Small intestine (tissue), 7 donors: ENCODE measurements at regions not wholly inside any gene's neighbourhood (a gene's known extent, or its start where the extent isn't known, plus 50 kb on each side); places are given as distances from the start of the nearest gene placed in this dataset.

ENCODE experiments used
- DNase-seq, 2 donors: peaks; one replicate each; pipeline versions ENCODE4 v3.0.0 to v3.0.0-alpha.2; 2013
- FAIRE-seq: peaks from 2 replicates; lab custom pipeline; 2012; peaks lifted over from hg19 to GRCh38; lab: Jason Lieb, UNC
- H3K27ac ChIP-seq, 3 donors: one replicate each; pipeline ENCODE4 v1.5.1; 2013; ENCODE audit warnings: low read length in 2 of 3, mild to moderate bottlenecking in 2 of 3, control low read depth in 1 of 3, inconsistent platforms in 1 of 3, low read depth in 1 of 3, moderate library complexity in 1 of 3
- H3K27me3 ChIP-seq, 3 donors: one replicate each; pipeline ENCODE4 v1.6.1; 2013; ENCODE audit warnings: low read length in 3 of 3, inconsistent platforms in 1 of 3; ENCODE audit not compliant: control insufficient read depth in 3 of 3, insufficient read depth in 3 of 3
- H3K36me3 ChIP-seq, 3 donors: one replicate each; pipeline ENCODE4 v1.6.1; 2013; ENCODE audit warnings: low read length in 3 of 3, inconsistent platforms in 1 of 3, low read depth in 1 of 3, mild to moderate bottlenecking in 1 of 3, moderate library complexity in 1 of 3; ENCODE audit not compliant: control insufficient read depth in 3 of 3, insufficient read depth in 2 of 3
- H3K4me1 ChIP-seq, 3 donors: one replicate each; pipeline ENCODE4 v1.6.1; 2013; ENCODE audit warnings: low read length in 2 of 3, inconsistent platforms in 1 of 3, low read depth in 1 of 3, mild to moderate bottlenecking in 1 of 3, moderate library complexity in 1 of 3; ENCODE audit not compliant: control insufficient read depth in 3 of 3, insufficient read depth in 2 of 3
- H3K4me3 ChIP-seq, 3 donors: one replicate each; pipeline ENCODE4 v1.5.1; 2013; ENCODE audit warnings: low read length in 3 of 3, control low read depth in 1 of 3, inconsistent platforms in 1 of 3, low read depth in 1 of 3, mild to moderate bottlenecking in 1 of 3, moderate library complexity in 1 of 3
- H3K9me3 ChIP-seq, 2 donors: one replicate each; pipeline ENCODE4 v1.6.1; 2013; ENCODE audit warnings: low read depth in 1 of 2, low read length in 1 of 2; ENCODE audit not compliant: control insufficient read depth in 2 of 2, insufficient read depth in 1 of 2
- WGBS, 3 donors: extraction: QIAGEN DNeasy Blood & Tissue Kit; methylation state at CpG; one replicate each; pipeline ENCODE4 v1.1.7; 2013; 5-methylcytosine and 5-hydroxymethylcytosine counted together
- donor health status: healthy with polysubstance abuse.
- donor health status: control.
- donor health status: control.
- donor health status: Bipolar disorder and iron deficiency.
- donor health status: healthy.

DNA sequence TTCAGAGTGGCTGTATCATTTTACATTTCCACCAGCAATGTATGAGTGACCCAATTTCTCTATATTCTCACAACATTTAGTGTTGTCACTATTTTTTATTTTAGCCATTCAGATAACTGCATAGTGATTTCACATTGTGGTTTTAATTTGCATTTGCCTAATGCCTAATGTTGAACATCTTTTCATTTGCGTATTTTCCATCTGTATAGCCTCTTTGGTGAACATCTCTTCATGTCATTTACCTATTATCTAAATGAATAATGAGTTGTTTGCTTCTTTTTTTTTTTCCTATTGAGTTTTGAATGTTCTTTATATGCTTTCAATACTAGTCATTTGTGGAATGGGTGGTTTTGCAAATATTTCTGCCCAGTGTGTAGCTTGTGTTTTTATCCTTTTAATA is 120.9 kb upstream of the CPHXL start:
- H3K9me3 ChIP-seq: no peaks in the 10 kb centered on the region
- DNase-seq: no peak
- 70 to 85% (median 83%) methylated on average over 1 of the region's 1 CpG for WGBS, 3 donors
- no peaks in the 10 kb centered on the region for H3K36me3 ChIP-seq
- no peak overlapping the region for H3K4me3 ChIP-seq
- H3K27ac ChIP-seq: no peak overlapping the region
- no peaks in the 10 kb centered on the region for H3K4me1 ChIP-seq
- FAIRE-seq: no peak
- peaks cover 0 to 1% (median 0%) of the 10 kb centered on the region in 3 donors for H3K27me3 ChIP-seq

DNA sequence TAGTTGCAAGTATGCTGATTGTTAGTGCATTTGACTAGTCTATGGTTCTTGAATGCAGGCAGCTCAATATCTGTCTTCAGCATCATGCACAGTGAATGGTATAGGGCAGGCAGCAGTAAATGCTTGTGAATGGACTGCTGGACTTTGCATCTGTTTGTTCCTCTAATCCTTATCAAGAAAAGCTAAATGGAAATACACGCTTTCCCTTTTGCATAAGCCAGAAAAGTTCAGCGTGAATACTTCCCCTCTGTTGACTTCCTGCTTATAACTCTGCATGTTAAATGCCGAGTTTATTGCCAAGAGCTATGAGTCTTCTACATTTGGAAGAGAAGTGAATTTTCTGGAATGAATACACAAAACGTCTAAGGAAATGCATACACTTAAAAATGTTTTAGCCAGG is 127.9 kb upstream of the CPHXL start:
- DNase-seq (peak; percentile 77 to 86), FAIRE-seq (no peak)
- H3K4me3 ChIP-seq: no peak overlapping the region
- no peaks in the 10 kb centered on the region for H3K9me3 ChIP-seq
- H3K36me3 ChIP-seq: no peaks in the 10 kb centered on the region
- H3K27me3 ChIP-seq: peaks cover 0 to 4% (median 0%) of the 10 kb centered on the region in 3 donors
- peaks cover 0 to 4% (median 0%) of the 10 kb centered on the region in 3 donors for H3K4me1 ChIP-seq
- no peak overlapping the region for H3K27ac ChIP-seq
- 1 to 6% (median 5%) methylated on average over 4 of the region's 4 CpGs for WGBS, 3 donors

DNA sequence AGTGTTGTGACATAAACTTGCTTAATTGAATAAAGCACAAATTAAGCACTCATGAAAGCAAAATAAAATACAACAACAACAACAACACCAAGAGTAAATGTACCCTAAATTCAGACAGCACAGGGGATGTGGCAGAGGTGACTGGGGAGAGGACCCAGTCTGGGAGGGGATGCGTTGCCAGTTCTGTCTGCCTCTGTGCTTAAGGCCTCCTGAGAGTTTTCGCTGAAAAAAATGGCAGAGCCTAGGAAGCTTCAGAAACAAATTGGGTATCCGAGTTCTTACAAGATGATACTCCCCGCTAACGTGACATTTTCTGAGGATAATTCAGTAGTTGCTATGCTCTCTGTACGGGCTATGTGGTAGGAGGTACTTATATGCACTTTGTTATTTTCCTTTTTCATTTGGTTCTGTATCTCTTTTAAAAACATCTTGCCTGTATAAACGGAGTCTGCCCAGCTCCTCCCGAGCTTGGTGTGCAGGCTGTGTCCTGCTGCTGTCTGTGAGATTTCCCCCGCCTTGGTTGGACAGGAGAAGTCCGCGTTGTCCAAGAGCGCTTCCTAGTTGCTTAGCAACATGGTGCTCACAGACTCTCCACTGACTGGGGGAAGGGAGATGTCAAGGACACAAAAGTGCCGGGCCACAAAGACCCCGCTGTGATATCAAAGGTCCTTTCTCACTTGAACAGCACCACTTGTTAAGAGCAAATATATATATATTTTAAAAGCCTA is 134.2 kb upstream of the CPHXL start:
- Histone ChIP-seq H3K4me3 (no peak overlapping the region), H3K36me3 (no peaks in the 10 kb centered on the region), H3K27ac (no peak overlapping the region), H3K4me1 (no peaks in the 10 kb centered on the region), H3K9me3 (no peaks in the 10 kb centered on the region), H3K27me3 (peaks cover 0 to 7% (median 2%) of the 10 kb centered on the region in 3 donors)
- 27 to 39% (median 35%) methylated on average over 14 of the region's 14 CpGs for WGBS, 3 donors
- FAIRE-seq (no peak), DNase-seq (peak; percentile 2 to 25)

DNA sequence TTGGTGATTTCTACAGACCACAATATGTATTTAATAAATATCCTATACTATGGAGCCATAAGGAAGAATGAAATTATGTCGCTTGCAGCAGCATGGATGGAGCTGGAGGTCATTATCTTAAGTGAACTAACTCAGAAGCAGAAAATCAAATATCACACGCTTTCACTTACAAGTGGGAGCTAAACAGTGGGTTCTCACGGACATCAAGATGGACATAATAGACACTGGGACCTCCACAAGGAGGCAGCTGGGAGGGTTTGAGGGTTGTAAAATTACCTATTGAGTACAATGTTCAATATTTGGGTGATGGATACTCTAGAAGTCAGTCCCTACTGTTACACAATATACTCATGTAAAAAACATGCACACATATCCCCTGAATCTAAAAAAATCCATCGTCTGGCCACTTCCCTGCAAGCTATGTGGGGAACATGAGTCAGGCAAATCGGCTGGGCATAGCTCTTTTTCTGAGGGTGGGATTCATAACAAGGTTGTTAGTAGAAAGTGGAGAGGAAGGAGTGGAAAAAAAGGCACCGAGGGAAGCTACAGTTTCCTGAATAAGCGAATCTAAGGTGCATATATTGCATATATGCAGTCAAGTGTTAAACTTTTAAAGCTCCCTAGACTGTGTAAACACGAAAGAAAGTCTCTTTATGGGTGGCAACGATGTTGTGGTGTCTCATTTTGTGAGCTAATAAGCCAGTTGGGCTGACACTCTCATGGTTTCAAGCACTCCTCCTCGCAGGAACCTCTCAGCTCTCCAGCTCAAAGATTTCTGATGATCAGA is 135.2 kb upstream of the CPHXL start:
- FAIRE-seq: no peak
- no peak overlapping the region for H3K27ac ChIP-seq
- peaks cover 0 to 3% (median 2%) of the 10 kb centered on the region in 3 donors for H3K27me3 ChIP-seq
- H3K36me3 ChIP-seq: no peaks in the 10 kb centered on the region
- no peak for DNase-seq
- H3K4me1 ChIP-seq: no peaks in the 10 kb centered on the region
- H3K9me3 ChIP-seq: no peaks in the 10 kb centered on the region
- no peak overlapping the region for H3K4me3 ChIP-seq
- WGBS, 3 donors: 56 to 64% (median 60%) methylated on average over 10 of the region's 10 CpGs

DNA sequence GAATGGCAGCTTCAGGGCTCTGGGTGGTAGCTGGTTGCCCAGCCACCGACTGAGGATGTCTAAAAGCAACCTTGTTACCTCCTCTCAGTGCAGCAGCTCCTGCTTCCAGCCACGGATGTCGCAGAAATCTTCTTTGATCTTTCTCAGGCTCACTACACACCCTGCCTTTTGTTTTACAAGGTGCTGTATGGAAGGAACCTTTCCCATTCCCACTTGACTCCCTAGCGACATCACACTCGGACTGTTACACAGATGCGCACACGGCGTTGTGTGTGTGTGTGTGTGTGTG is 135.8 kb upstream of the CPHXL start:
- H3K27me3 ChIP-seq: peaks cover 0 to 3% (median 2%) of the 10 kb centered on the region in 3 donors
- WGBS, 3 donors: 74 to 80% (median 79%) methylated on average over 8 of the region's 8 CpGs
- no peak overlapping the region for H3K4me3 ChIP-seq
- DNase-seq (no peak), FAIRE-seq (no peak)
- no peak overlapping the region for H3K27ac ChIP-seq
- no peaks in the 10 kb centered on the region for H3K36me3 ChIP-seq
- no peaks in the 10 kb centered on the region for H3K9me3 ChIP-seq
- H3K4me1 ChIP-seq: no peaks in the 10 kb centered on the region

DNA sequence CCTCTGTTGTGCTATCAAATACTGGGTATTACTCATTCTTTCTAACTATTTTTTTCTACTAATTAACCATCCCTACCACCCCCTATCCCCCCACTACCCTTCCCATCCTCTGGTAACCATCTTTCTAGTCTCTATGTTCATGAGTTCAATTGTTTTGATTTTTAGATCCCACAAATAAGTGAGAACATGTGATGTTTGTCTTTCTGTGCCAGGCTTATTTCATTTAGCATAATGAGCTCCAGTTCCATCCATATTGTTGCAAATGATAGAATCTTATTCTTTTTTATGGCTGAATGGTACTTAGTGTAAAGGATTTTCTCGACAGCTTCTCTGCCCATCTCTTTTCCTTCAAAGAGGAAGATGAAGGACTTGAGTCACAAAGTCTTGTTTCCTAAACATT is 138.0 kb upstream of the CPHXL start:
- H3K4me3 ChIP-seq: no peak overlapping the region
- DNase-seq (no peak), FAIRE-seq (no peak)
- peaks cover 0 to 3% (median 2%) of the 10 kb centered on the region in 3 donors for H3K27me3 ChIP-seq
- H3K4me1 ChIP-seq: no peaks in the 10 kb centered on the region
- no peaks in the 10 kb centered on the region for H3K9me3 ChIP-seq
- H3K27ac ChIP-seq: no peak overlapping the region
- H3K36me3 ChIP-seq: no peaks in the 10 kb centered on the region
- 74 to 86% (median 84%) methylated on average over 1 of the region's 1 CpG for WGBS, 3 donors

DNA sequence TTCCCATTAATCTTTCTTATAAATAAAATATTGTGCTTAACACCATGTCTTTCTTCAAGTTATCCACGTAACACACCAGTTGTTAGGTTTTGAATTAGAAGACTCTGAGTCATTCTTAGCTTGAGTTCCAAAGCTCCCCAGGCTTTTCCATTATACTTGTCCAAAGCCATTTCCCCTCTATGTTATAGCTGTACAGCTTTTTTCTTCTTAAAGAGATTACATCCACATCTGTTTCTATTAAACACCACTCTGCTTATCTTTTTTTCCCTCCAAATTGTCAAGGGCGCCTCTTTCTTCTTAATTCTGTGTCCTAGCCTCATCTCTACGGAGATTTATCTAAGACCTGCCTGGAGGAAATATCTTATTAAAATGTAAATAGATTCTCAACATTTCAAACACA is 139.4 kb upstream of the CPHXL start:
- H3K9me3 ChIP-seq: no peaks in the 10 kb centered on the region
- H3K4me3 ChIP-seq: no peak overlapping the region
- FAIRE-seq: no peak
- no peaks in the 10 kb centered on the region for H3K4me1 ChIP-seq
- H3K27me3 ChIP-seq: peaks cover 0 to 2% (median 0%) of the 10 kb centered on the region in 3 donors
- DNase-seq: no peak
- no peak overlapping the region for H3K27ac ChIP-seq
- H3K36me3 ChIP-seq: no peaks in the 10 kb centered on the region
- 76 to 85% (median 83%) methylated on average over 3 of the region's 3 CpGs for WGBS, 3 donors

DNA sequence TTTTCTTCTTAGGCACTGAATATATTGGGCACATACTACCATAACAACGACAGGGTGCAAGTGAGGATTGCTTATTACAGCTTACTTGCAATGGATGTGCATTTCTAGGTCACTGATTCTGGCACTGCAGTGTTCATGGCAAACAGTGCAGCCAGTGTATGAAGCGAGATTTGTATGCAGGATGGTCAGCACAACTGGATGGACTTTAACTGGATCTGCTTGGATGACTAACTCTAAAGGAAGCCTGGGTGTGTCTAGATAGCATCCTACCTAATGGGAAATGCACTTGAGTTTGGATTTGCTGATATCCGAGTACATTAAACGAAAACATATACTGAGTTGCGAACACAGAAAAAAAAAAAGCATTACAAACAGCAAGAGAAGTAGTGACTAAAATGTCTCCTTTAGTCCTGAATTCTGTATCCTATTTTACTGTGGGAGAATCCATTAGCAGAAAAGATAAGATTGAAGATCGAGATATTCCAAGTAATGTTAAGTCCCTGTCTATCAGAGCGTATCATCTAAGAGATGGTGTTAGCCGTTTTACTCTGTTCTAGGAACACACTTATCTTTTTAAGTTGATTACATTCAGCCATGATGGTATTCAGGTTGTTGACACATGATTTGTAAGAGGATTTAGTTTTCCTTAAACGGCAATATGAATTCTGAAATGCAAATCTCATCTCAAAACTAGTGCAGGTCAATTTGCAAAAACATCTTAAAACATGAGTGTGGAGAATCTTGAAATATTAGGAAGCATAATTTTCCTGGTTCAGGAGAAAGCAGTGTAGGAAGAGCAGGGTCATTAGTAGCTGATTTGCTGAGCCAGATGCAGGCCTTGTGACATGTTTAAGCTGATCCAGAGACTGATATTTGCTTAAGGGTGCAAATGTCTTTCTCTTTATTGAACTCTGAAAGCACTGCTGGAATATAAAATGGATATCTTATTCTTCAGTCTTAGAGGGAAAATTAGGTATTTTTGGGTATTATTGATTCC is 142.6 kb upstream of the CPHXL start:
- Histone ChIP-seq H3K27ac (no peak overlapping the region), H3K4me3 (no peak overlapping the region), H3K36me3 (no peaks in the 10 kb centered on the region), H3K9me3 (no peaks in the 10 kb centered on the region), H3K27me3 (no peaks in the 10 kb centered on the region), H3K4me1 (no peaks in the 10 kb centered on the region)
- DNase-seq: no peak
- WGBS, 3 donors: 65 to 70% (median 67%) methylated on average over 9 of the region's 9 CpGs
- FAIRE-seq: no peak
